GM19351 (cell line): ENCODE measurements at regions not wholly inside any gene's neighbourhood (a gene's known extent, or its start where the extent isn't known, plus 50 kb on each side); places are given as distances from the start of the nearest gene placed in this dataset.

Source experiments
- ATAC-seq: cut with Tn5 transposase; IDR thresholded peaks from one replicate; pipeline ENCODE4 v1.9.1; 2021; ENCODE audit warnings: mild to moderate bottlenecking, moderate library complexity; ENCODE audit not compliant: unreplicated experiment

- ATAC-seq: no peak
Observed at GRCh38 chr12:127445581-127446139, 821.3 kb upstream of the TMEM132C start.

- ATAC-seq: no peak
Observed at GRCh38 chr12:127448906-127449305, 818.1 kb upstream of the TMEM132C start.

- ATAC-seq: no peak
Observed at GRCh38 chr12:127450826-127451225, 816.1 kb upstream of the TMEM132C start.

GRCh38 chr12:127455347-127456265 is 811.4 kb upstream of the TMEM132C start:
- no peak for ATAC-seq

GRCh38 chr12:127457726-127458125 is 809.2 kb upstream of the TMEM132C start:
- ATAC-seq: no peak

GRCh38 chr12:127459166-127459565 is 807.8 kb upstream of the TMEM132C start:
- ATAC-seq: no peak

- ATAC-seq: no peak
Observed at GRCh38 chr12:127459687-127460086, 807.3 kb upstream of the TMEM132C start.

GRCh38 chr12:127463237-127463636 is 803.7 kb upstream of the TMEM132C start:
- ATAC-seq: no peak

GRCh38 chr12:127469331-127469730 is 797.6 kb upstream of the TMEM132C start:
- no peak for ATAC-seq

- ATAC-seq: no peak
Observed at GRCh38 chr12:127473766-127474165, 793.2 kb upstream of the TMEM132C start.

GRCh38 chr12:127479256-127479655 is 787.7 kb upstream of the TMEM132C start:
- no peak for ATAC-seq

GRCh38 chr12:127480775-127481314 is 786.1 kb upstream of the TMEM132C start:
- ATAC-seq: no peak

- no peak for ATAC-seq
Observed at GRCh38 chr12:127482950-127483349, 784.0 kb upstream of the TMEM132C start.

- no peak for ATAC-seq
Observed at GRCh38 chr12:127485528-127485927, 781.4 kb upstream of the TMEM132C start.

- no peak for ATAC-seq
Observed at GRCh38 chr12:127487031-127487430, 779.9 kb upstream of the TMEM132C start.

- no peak for ATAC-seq
Observed at GRCh38 chr12:127489061-127489460, 777.9 kb upstream of the TMEM132C start.

- ATAC-seq: no peak
Observed at GRCh38 chr12:127494961-127495915, 771.7 kb upstream of the TMEM132C start.

GRCh38 chr12:127496255-127496654 is 770.7 kb upstream of the TMEM132C start:
- no peak for ATAC-seq

GRCh38 chr12:127500512-127501035 is 766.4 kb upstream of the TMEM132C start:
- no peak for ATAC-seq

- ATAC-seq: no peak
Observed at GRCh38 chr12:127501916-127502315, 765.1 kb upstream of the TMEM132C start.

GRCh38 chr12:127503246-127503645 is 763.7 kb upstream of the TMEM132C start:
- ATAC-seq: no peak
